ENCODE measurements at regions not wholly inside any gene's neighbourhood (a gene's known extent, or its start where the extent isn't known, plus 50 kb on each side); places are given as distances from the start of the nearest gene placed in this dataset.

DNA sequence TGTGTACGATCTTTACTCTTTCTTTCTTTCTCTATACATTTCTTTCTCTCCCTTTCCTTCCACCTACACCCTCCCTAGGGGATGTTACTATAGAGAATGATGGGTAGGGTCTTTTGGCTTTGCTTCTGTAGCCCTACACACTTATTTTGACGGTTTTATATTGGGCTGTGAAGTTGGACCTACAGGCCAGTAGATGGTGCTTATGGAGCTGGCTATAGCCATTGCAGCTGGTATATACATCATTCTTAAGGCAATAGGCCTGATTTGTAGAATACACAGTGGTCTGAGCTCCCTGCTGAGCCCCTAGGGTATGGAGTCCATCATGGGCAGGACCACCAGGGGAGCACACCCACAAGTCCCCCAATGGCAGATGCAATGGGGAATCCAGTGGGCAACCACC lies 1869.7 kb downstream of the STIM2 start:
- no peak overlapping the region for H3K4me3 ChIP-seq
- no peaks in the 10 kb centered on the region for H3K4me1 ChIP-seq
- no peaks in the 10 kb centered on the region for H3K36me3 ChIP-seq
- ATAC-seq (no peak), FAIRE-seq (no peak), DNase-seq (no peak)
- intact Hi-C loops (cut with DNase I), result no loop called here
- no peak overlapping the region for H3K27ac ChIP-seq
- H3K27me3 ChIP-seq, result no peaks in the 10 kb centered on the region
- TF ChIP-seq, protein P1, sequence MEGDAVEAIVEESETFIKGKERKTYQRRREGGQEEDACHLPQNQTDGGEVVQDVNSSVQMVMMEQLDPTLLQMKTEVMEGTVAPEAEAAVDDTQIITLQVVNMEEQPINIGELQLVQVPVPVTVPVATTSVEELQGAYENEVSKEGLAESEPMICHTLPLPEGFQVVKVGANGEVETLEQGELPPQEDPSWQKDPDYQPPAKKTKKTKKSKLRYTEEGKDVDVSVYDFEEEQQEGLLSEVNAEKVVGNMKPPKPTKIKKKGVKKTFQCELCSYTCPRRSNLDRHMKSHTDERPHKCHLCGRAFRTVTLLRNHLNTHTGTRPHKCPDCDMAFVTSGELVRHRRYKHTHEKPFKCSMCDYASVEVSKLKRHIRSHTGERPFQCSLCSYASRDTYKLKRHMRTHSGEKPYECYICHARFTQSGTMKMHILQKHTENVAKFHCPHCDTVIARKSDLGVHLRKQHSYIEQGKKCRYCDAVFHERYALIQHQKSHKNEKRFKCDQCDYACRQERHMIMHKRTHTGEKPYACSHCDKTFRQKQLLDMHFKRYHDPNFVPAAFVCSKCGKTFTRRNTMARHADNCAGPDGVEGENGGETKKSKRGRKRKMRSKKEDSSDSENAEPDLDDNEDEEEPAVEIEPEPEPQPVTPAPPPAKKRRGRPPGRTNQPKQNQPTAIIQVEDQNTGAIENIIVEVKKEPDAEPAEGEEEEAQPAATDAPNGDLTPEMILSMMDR (IDR thresholded peaks at IDR 0.05), result no peak
- no peaks in the 10 kb centered on the region for H3K9me3 ChIP-seq
- WGBS, 2 donors, result 28 to 43% methylated on average over 2 of the region's 2 CpGs

GRCh38 chr4:28744066-28744465 lies 1883.4 kb downstream of the STIM2 start:
- ATAC-seq (no peak), DNase-seq (no peak), FAIRE-seq (no peak)
- no peaks in the 10 kb centered on the region for H3K27me3 ChIP-seq
- WGBS, 2 donors, result 28 to 30% methylated on average over 4 of the region's 4 CpGs
- H3K9me3 ChIP-seq, result no peaks in the 10 kb centered on the region
- no peaks in the 10 kb centered on the region for H3K4me1 ChIP-seq
- no peak overlapping the region for H3K27ac ChIP-seq
- intact Hi-C loops (cut with DNase I), result no loop called here
- no peaks in the 10 kb centered on the region for H3K36me3 ChIP-seq
- TF ChIP-seq, protein P1 (IDR thresholded peaks at IDR 0.05), result no peak
- H3K4me3 ChIP-seq, result no peak overlapping the region

- ATAC-seq (no peak), FAIRE-seq (no peak), DNase-seq (no peak)
- intact Hi-C loops (cut with DNase I), result no loop called here
- Histone ChIP-seq H3K4me3 (no peak overlapping the region), H3K4me1 (no peaks in the 10 kb centered on the region), H3K27ac (no peak overlapping the region), H3K27me3 (no peaks in the 10 kb centered on the region), H3K36me3 (no peaks in the 10 kb centered on the region), H3K9me3 (no peaks in the 10 kb centered on the region)
- WGBS, 2 donors, result 26 to 39% methylated on average over 3 of the region's 3 CpGs
- TF ChIP-seq, protein P1 (IDR thresholded peaks at IDR 0.05), result no peak
Measured at GRCh38 chr4:28754376-28754775, 1893.7 kb downstream of the STIM2 start.

DNA sequence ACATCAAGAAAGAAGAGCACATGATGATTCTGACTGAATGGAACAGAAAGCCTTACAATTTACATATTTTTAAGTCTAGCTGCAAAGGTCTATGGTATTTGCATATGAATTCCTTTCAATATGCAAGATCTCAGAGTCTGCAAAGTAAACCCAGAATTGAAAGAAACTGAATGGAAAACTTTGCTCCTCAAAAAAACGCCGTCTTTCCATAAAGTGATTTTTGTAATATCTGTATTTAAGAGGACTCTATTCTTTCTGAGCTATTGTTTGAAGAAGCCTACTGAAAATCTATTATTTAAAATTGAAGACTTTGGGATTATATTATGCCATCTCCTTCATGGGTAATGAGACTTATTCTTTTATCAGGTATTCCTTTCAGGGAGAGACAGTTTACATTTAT lies 1894.4 kb downstream of the STIM2 start:
- intact Hi-C loops (cut with DNase I), result no loop called here
- Histone ChIP-seq H3K27ac (no peak overlapping the region), H3K9me3 (no peaks in the 10 kb centered on the region), H3K4me1 (no peaks in the 10 kb centered on the region), H3K4me3 (no peak overlapping the region), H3K27me3 (no peaks in the 10 kb centered on the region), H3K36me3 (no peaks in the 10 kb centered on the region)
- WGBS, 2 donors, result 63 to 68% methylated on average over 2 of the region's 2 CpGs
- TF ChIP-seq, protein P1 (IDR thresholded peaks at IDR 0.05), result no peak
- DNase-seq, result no peak
- ATAC-seq, result no peak
- no peak for FAIRE-seq

DNA sequence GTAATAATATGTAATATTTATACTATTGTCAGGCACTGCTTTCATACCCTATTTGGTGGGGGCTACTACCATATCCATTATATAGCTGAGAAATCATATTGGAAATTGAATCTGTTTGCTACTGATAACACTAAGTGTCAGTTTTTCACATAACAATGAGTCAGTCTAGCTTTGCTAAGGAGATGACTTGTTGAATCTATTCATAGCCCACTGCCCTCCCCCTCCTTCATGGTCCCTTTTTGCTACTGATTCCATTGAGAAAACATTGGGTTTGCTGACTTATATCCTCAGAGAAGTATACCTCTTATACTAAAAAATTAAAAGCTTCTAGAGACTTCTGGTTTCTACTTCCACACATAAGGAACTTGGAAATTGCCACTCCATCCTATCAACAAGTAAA lies 1898.4 kb downstream of the STIM2 start:
- no peak for DNase-seq
- no peaks in the 10 kb centered on the region for H3K9me3 ChIP-seq
- H3K27me3 ChIP-seq, result no peaks in the 10 kb centered on the region
- TF ChIP-seq, protein P1 (IDR thresholded peaks at IDR 0.05), result no peak
- intact Hi-C loops (cut with DNase I), result no loop called here
- no peak overlapping the region for H3K27ac ChIP-seq
- H3K4me3 ChIP-seq, result no peak overlapping the region
- no peaks in the 10 kb centered on the region for H3K36me3 ChIP-seq
- no peak for ATAC-seq
- no peak for FAIRE-seq
- H3K4me1 ChIP-seq, result no peaks in the 10 kb centered on the region
